Testis (tissue), 2 donors: ENCODE measurements at regions not wholly inside any gene's neighbourhood (a gene's known extent, or its start where the extent isn't known, plus 50 kb on each side); places are given as distances from the start of the nearest gene placed in this dataset.

Experiments used
- DNase-seq: peaks from one replicate; pipeline ENCODE4 v3.0.0-alpha.2; 2019
- H3K27ac ChIP-seq, 2 donors: fragments of 200-600 bp; sonication (generic); one replicate each; pipeline ENCODE4 v1.5.1; 2019
- H3K27me3 ChIP-seq: fragments of 200-600 bp; sonication (generic); one replicate; pipeline ENCODE4 v1.5.1; 2019
- H3K36me3 ChIP-seq: fragments of 200-600 bp; sonication (generic); one replicate; pipeline ENCODE4 v1.5.1; 2017; ENCODE audit warnings: low read depth; ENCODE audit errors: missing control alignments
- H3K4me1 ChIP-seq: fragments of 200-600 bp; sonication (generic); one replicate; pipeline ENCODE4 v1.5.1; 2019
- H3K4me3 ChIP-seq, 2 donors: fragments of 200-600 bp; sonication (generic); one replicate each; pipeline ENCODE4 v1.5.1; 2017 to 2019
- H3K9me3 ChIP-seq: fragments of 200-600 bp; sonication (generic); one replicate; pipeline ENCODE4 v1.5.1; 2017
- POLR2A ChIP-seq: fragments of 450-650 bp; IDR thresholded peaks from one replicate; pipeline ENCODE4 v1.6.1; 2017; ENCODE audit warnings: antibody characterized with exemption, mild to moderate bottlenecking, moderate library complexity
- WGBS, 2 donors: methylation state at CpG; one replicate each; pipeline ENCODE4 v1.1.5; 2018; 5-methylcytosine and 5-hydroxymethylcytosine counted together
- intact Hi-C: fragments of 100-400 bp; cut with DNase I; formaldehyde crosslinking; loops from one replicate; pipeline ENCODE4 v1.15.1; 2023; ENCODE audit warnings: low total_unique reads
- TF ChIP-seq, protein P1 (sequence below), 3 experiments: fragments of 450-650 bp in 2 of 3; fragments of 200-600 bp in 1 of 3; sonication (generic) in 1 of 3; IDR thresholded peaks; one replicate each; pipeline ENCODE4 v1.5.1; 2016 to 2019; ENCODE audit warnings: antibody characterized with exemption in 3 of 3, mild to moderate bottlenecking in 2 of 3, moderate library complexity in 1 of 3

DNA sequence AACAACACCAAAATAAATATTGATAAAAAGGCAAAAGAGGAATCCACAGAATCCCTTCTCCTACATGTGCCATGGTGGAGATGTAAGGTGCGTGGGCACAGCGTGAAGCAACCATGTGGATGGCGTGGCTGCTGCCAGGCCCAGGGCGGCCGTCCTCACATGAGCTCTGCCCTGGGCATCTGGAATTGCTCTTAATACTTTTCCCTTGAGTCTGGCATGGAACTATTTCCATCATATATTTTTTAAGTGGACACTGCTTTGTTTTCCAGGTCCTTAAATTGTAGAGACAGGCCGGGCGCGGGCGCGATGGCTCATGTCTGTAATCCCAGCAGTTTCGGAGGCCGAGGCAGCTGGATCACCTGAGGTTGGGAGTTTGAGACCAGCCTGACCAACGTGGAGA, 349.3 kb downstream of the IRX1 start:
- no peaks in the 10 kb centered on the region for H3K4me1 ChIP-seq
- TF ChIP-seq, protein P1, sequence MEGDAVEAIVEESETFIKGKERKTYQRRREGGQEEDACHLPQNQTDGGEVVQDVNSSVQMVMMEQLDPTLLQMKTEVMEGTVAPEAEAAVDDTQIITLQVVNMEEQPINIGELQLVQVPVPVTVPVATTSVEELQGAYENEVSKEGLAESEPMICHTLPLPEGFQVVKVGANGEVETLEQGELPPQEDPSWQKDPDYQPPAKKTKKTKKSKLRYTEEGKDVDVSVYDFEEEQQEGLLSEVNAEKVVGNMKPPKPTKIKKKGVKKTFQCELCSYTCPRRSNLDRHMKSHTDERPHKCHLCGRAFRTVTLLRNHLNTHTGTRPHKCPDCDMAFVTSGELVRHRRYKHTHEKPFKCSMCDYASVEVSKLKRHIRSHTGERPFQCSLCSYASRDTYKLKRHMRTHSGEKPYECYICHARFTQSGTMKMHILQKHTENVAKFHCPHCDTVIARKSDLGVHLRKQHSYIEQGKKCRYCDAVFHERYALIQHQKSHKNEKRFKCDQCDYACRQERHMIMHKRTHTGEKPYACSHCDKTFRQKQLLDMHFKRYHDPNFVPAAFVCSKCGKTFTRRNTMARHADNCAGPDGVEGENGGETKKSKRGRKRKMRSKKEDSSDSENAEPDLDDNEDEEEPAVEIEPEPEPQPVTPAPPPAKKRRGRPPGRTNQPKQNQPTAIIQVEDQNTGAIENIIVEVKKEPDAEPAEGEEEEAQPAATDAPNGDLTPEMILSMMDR (IDR thresholded peaks at IDR 0.05), result no peak
- TF ChIP-seq POLR2A, result no peak
- no peaks in the 10 kb centered on the region for H3K36me3 ChIP-seq
- no peak for DNase-seq
- H3K4me3 ChIP-seq, result no peak overlapping the region
- no peak overlapping the region for H3K27ac ChIP-seq
- intact Hi-C loops, result no loop called here
- WGBS, 2 donors, result 79 to 89% methylated on average over 13 of the region's 13 CpGs
- H3K9me3 ChIP-seq, result no peaks in the 10 kb centered on the region
- no peaks in the 10 kb centered on the region for H3K27me3 ChIP-seq

- Histone ChIP-seq H3K36me3 (no peaks in the 10 kb centered on the region), H3K4me1 (no peaks in the 10 kb centered on the region), H3K4me3 (no peak overlapping the region), H3K27me3 (no peaks in the 10 kb centered on the region), H3K9me3 (no peaks in the 10 kb centered on the region), H3K27ac (no peak overlapping the region)
- DNase-seq, result no peak
- intact Hi-C loops, result no loop called here
- 84 to 88% methylated on average over 4 of the region's 4 CpGs for WGBS, 2 donors
- TF ChIP-seq POLR2A, result no peak
- TF ChIP-seq, protein P1 (IDR thresholded peaks at IDR 0.05), result no peak
Observed at GRCh38 chr5:3948838-3949237, 353.2 kb downstream of the IRX1 start.

GRCh38 chr5:3954199-3954598, 358.6 kb downstream of the IRX1 start:
- intact Hi-C loops, result no loop called here
- TF ChIP-seq, protein P1 (IDR thresholded peaks at IDR 0.05), result no peak
- Histone ChIP-seq H3K27me3 (no peaks in the 10 kb centered on the region), H3K36me3 (no peaks in the 10 kb centered on the region), H3K4me1 (no peaks in the 10 kb centered on the region), H3K9me3 (no peaks in the 10 kb centered on the region), H3K4me3 (no peak overlapping the region), H3K27ac (no peak overlapping the region)
- WGBS, 2 donors, result 46 to 57% methylated on average over 3 of the region's 3 CpGs
- DNase-seq, result no peak

DNA sequence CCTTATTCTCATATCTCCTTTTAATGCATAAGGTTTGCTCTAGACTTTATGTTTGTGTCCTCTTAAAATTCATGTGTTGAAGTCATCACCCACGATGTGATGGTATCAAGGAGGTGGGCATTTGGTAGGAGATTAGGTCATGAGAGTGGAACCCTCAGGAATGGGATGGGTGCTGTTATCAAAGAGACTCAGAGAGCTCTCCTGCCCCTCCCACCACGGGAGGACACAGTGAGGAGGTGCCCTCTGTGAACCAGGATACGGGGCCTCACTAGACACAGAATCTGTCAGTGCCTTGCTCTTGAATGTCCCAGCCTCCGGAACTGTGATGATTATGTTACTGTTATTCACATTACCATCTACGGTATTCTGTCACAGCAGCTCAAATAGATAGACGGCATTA, 359.0 kb downstream of the IRX1 start:
- intact Hi-C loops, result no loop called here
- Histone ChIP-seq H3K4me1 (no peaks in the 10 kb centered on the region), H3K36me3 (no peaks in the 10 kb centered on the region), H3K4me3 (no peak overlapping the region), H3K27ac (no peak overlapping the region), H3K9me3 (no peaks in the 10 kb centered on the region), H3K27me3 (no peaks in the 10 kb centered on the region)
- WGBS, 2 donors, result 63 to 69% methylated on average over 6 of the region's 6 CpGs
- TF ChIP-seq, protein P1 (IDR thresholded peaks at IDR 0.05), result no peak
- no peak for TF ChIP-seq POLR2A
- no peak for DNase-seq

DNA sequence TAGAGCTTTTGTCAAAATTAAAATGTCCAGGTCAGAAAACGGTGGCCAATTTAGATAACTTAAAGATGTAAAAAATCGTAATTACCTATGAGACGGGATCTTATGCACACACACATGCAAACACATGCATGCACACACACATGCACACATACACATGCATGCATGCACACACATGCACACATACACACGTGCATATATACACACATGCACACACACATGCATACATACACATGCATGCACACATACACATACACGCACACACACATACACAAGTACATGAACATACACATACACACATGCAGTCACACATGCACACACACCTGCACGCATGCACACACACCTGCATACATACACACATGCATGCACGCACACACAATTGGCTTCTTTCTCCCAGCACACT, 362.0 kb downstream of the IRX1 start:
- 72 to 84% methylated on average over 7 of the region's 7 CpGs for WGBS, 2 donors
- TF ChIP-seq, protein P1 (IDR thresholded peaks at IDR 0.05), result no peak
- TF ChIP-seq POLR2A, result no peak
- no peak overlapping the region for H3K27ac ChIP-seq
- H3K27me3 ChIP-seq, result no peaks in the 10 kb centered on the region
- no peak for DNase-seq
- no peaks in the 10 kb centered on the region for H3K36me3 ChIP-seq
- H3K4me1 ChIP-seq, result no peaks in the 10 kb centered on the region
- no peak overlapping the region for H3K4me3 ChIP-seq
- intact Hi-C loops, result no loop called here
- no peaks in the 10 kb centered on the region for H3K9me3 ChIP-seq
